ENCODE measurements at regions not wholly inside any gene's neighbourhood (a gene's known extent, or its start where the extent isn't known, plus 50 kb on each side); places are given as distances from the start of the nearest gene placed in this dataset.

DNA sequence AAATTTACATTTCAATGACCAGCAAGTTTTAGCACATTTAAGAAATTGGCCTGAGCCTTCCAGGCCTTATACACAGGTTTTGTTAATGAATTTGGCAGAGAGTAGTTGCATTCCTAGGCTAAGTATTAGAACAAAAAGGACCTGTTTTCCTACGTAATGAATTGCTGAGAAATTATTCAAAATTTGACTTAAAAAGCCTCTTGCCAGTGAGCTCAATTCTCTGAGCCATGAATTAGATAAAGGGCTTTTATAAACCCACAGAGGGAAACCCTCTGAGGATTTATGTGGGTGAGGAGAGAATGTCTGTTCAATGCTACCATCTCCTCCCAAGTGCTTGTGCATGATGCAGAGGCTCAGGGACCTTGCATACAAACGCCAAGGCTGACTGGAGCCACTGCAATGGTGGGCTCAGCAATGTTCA, 94.5 kb upstream of the PELI2 start:
- intact Hi-C loops (cut with micrococcal nuclease; ENCODE audit: unreplicated experiment) = no loop called here
- H3K4me3 Mint-ChIP-seq (ENCODE audit: low read depth, unreplicated experiment) = no peak overlapping the region
- no peak overlapping the region for H3K27ac Mint-ChIP-seq (ENCODE audit: unreplicated experiment)
- no peaks in the 10 kb centered on the region for H3K27me3 Mint-ChIP-seq (ENCODE audit: unreplicated experiment)
- TF ChIP-seq, protein P1, sequence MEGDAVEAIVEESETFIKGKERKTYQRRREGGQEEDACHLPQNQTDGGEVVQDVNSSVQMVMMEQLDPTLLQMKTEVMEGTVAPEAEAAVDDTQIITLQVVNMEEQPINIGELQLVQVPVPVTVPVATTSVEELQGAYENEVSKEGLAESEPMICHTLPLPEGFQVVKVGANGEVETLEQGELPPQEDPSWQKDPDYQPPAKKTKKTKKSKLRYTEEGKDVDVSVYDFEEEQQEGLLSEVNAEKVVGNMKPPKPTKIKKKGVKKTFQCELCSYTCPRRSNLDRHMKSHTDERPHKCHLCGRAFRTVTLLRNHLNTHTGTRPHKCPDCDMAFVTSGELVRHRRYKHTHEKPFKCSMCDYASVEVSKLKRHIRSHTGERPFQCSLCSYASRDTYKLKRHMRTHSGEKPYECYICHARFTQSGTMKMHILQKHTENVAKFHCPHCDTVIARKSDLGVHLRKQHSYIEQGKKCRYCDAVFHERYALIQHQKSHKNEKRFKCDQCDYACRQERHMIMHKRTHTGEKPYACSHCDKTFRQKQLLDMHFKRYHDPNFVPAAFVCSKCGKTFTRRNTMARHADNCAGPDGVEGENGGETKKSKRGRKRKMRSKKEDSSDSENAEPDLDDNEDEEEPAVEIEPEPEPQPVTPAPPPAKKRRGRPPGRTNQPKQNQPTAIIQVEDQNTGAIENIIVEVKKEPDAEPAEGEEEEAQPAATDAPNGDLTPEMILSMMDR (IDR thresholded peaks at IDR 0.05; ENCODE audit: unreplicated experiment) = no peak
- no peak for DNase-seq
- no peaks in the 10 kb centered on the region for H3K36me3 Mint-ChIP-seq (ENCODE audit: insufficient read depth, unreplicated experiment)
- H3K9me3 Mint-ChIP-seq (ENCODE audit: low read depth, unreplicated experiment) = no peaks in the 10 kb centered on the region
- no peaks in the 10 kb centered on the region for H3K4me1 Mint-ChIP-seq (ENCODE audit: low read depth, unreplicated experiment)
- CTCF ChIA-PET = no interaction called here
- BruUV-seq (replicated peaks) = no TSS peak

GRCh38 chr14:56025191-56025590, 93.0 kb upstream of the PELI2 start:
- Mint-ChIP-seq H3K27ac (ENCODE audit: unreplicated experiment) (no peak overlapping the region), H3K4me3 (ENCODE audit: low read depth, unreplicated experiment) (no peak overlapping the region), H3K9me3 (ENCODE audit: low read depth, unreplicated experiment) (no peaks in the 10 kb centered on the region), H3K36me3 (ENCODE audit: insufficient read depth, unreplicated experiment) (no peaks in the 10 kb centered on the region), H3K4me1 (ENCODE audit: low read depth, unreplicated experiment) (no peaks in the 10 kb centered on the region), H3K27me3 (ENCODE audit: unreplicated experiment) (no peaks in the 10 kb centered on the region)
- intact Hi-C loops (cut with micrococcal nuclease; ENCODE audit: unreplicated experiment) = no loop called here
- BruUV-seq (replicated peaks) = no TSS peak
- CTCF ChIA-PET = no interaction called here
- DNase-seq = no peak
- TF ChIP-seq, protein P1 (IDR thresholded peaks at IDR 0.05; ENCODE audit: unreplicated experiment) = no peak

- no TSS peak for BruUV-seq (replicated peaks)
- H3K4me1 Mint-ChIP-seq (ENCODE audit: low read depth, unreplicated experiment) = no peaks in the 10 kb centered on the region
- CTCF ChIA-PET = no interaction called here
Observed at GRCh38 chr14:56026506-56026905, 91.7 kb upstream of the PELI2 start.

GRCh38 chr14:56027421-56027820, 90.8 kb upstream of the PELI2 start:
- Mint-ChIP-seq H3K4me1 (ENCODE audit: low read depth, unreplicated experiment) (no peaks in the 10 kb centered on the region), H3K27me3 (ENCODE audit: unreplicated experiment) (no peaks in the 10 kb centered on the region), H3K9me3 (ENCODE audit: low read depth, unreplicated experiment) (no peaks in the 10 kb centered on the region), H3K4me3 (ENCODE audit: low read depth, unreplicated experiment) (no peak overlapping the region), H3K27ac (ENCODE audit: unreplicated experiment) (no peak overlapping the region), H3K36me3 (ENCODE audit: insufficient read depth, unreplicated experiment) (no peaks in the 10 kb centered on the region)
- no peak for DNase-seq
- TF ChIP-seq, protein P1 (IDR thresholded peaks at IDR 0.05; ENCODE audit: unreplicated experiment) = no peak
- no TSS peak for BruUV-seq (replicated peaks)
- intact Hi-C loops (cut with micrococcal nuclease; ENCODE audit: unreplicated experiment) = no loop called here
- CTCF ChIA-PET = no interaction called here

More at GRCh38 chr14:56026506-56026905, 91.7 kb upstream of the PELI2 start:
- no peak for DNase-seq
- no peaks in the 10 kb centered on the region for H3K9me3 Mint-ChIP-seq (ENCODE audit: low read depth, unreplicated experiment)
- intact Hi-C loops (cut with micrococcal nuclease; ENCODE audit: unreplicated experiment) = no loop called here
- no peak overlapping the region for H3K27ac Mint-ChIP-seq (ENCODE audit: unreplicated experiment)
- no peaks in the 10 kb centered on the region for H3K27me3 Mint-ChIP-seq (ENCODE audit: unreplicated experiment)
- H3K4me3 Mint-ChIP-seq (ENCODE audit: low read depth, unreplicated experiment) = no peak overlapping the region
- TF ChIP-seq, protein P1 (IDR thresholded peaks at IDR 0.05; ENCODE audit: unreplicated experiment) = no peak
- H3K36me3 Mint-ChIP-seq (ENCODE audit: insufficient read depth, unreplicated experiment) = no peaks in the 10 kb centered on the region

Data from Calu3 (cell line).